ENCODE measurements at regions not wholly inside any gene's neighbourhood (a gene's known extent, or its start where the extent isn't known, plus 50 kb on each side); places are given as distances from the start of the nearest gene placed in this dataset.

DNA sequence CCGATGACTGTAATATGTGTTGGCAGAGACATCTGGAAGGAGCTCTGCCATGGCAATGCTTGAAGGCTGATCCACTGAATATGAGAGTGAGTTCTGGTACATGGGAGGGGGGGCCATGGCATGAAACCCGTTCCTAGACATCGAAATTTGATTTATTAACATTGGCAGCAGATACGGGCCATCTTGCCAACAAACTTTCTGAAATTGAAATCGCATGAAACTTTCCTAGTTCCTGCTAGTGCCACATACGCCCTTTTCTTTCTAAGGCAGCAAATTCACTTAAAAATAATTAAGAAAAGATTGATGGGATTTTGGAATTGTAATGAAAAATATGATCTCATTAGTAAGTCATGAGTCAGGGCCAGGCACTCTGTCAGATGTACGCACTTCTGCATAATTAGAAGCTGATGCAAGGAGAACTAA is 91.8 kb upstream of the KMT2C start:
- TF ChIP-seq, protein P1, sequence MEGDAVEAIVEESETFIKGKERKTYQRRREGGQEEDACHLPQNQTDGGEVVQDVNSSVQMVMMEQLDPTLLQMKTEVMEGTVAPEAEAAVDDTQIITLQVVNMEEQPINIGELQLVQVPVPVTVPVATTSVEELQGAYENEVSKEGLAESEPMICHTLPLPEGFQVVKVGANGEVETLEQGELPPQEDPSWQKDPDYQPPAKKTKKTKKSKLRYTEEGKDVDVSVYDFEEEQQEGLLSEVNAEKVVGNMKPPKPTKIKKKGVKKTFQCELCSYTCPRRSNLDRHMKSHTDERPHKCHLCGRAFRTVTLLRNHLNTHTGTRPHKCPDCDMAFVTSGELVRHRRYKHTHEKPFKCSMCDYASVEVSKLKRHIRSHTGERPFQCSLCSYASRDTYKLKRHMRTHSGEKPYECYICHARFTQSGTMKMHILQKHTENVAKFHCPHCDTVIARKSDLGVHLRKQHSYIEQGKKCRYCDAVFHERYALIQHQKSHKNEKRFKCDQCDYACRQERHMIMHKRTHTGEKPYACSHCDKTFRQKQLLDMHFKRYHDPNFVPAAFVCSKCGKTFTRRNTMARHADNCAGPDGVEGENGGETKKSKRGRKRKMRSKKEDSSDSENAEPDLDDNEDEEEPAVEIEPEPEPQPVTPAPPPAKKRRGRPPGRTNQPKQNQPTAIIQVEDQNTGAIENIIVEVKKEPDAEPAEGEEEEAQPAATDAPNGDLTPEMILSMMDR (IDR thresholded peaks at IDR 0.05), result no peak
- TF ChIP-seq EP300 (IDR thresholded peaks at IDR 0.05) (no peak), POLR2A (IDR thresholded peaks at IDR 0.05) (no peak)
